H1 (cell line): ENCODE measurements at regions not wholly inside any gene's neighbourhood (a gene's known extent, or its start where the extent isn't known, plus 50 kb on each side); places are given as distances from the start of the nearest gene placed in this dataset.

Experiments
- CREB1 ChIP-seq: IDR thresholded peaks from 2 replicates; pipeline ENCODE4 v1.6.1; 2012; ENCODE audit warnings: inconsistent platforms
- GABPA ChIP-seq: IDR thresholded peaks from 2 replicates; pipeline ENCODE4 v1.6.1; 2011; ENCODE audit warnings: mild to moderate bottlenecking, low read length, moderate library complexity, borderline replicate concordance; ENCODE audit not compliant: insufficient read depth
- HDAC6 ChIP-seq: IDR thresholded peaks from one replicate; pipeline ENCODE4 v1.7.1; 2012; ENCODE audit warnings: low read depth, mild to moderate bottlenecking, inconsistent platforms, low read length, moderate library complexity
- NRF1 ChIP-seq: IDR thresholded peaks from 2 replicates; pipeline ENCODE4 v1.6.1; 2011; ENCODE audit warnings: mild to moderate bottlenecking, low read depth, low read length, improper control_type of control experiment
- YY1 ChIP-seq: IDR thresholded peaks from 2 replicates; pipeline ENCODE4 v1.6.1; 2011; ENCODE audit warnings: low read depth, mild to moderate bottlenecking, low read length
- TF ChIP-seq, protein P1 (sequence below), 3 experiments: IDR thresholded peaks; 1 replicate in 2 of 3; 2 replicates in 1 of 3; pipeline versions ENCODE4 v1.5.1 to v1.6.1; 2011; ENCODE audit warnings: low read length in 3 of 3, mild to moderate bottlenecking in 3 of 3, inconsistent platforms in 2 of 3, low read depth in 1 of 3, moderate library complexity in 1 of 3; ENCODE audit not compliant: insufficient read depth in 1 of 3; ENCODE audit errors: control extremely low read depth in 1 of 3

DNA sequence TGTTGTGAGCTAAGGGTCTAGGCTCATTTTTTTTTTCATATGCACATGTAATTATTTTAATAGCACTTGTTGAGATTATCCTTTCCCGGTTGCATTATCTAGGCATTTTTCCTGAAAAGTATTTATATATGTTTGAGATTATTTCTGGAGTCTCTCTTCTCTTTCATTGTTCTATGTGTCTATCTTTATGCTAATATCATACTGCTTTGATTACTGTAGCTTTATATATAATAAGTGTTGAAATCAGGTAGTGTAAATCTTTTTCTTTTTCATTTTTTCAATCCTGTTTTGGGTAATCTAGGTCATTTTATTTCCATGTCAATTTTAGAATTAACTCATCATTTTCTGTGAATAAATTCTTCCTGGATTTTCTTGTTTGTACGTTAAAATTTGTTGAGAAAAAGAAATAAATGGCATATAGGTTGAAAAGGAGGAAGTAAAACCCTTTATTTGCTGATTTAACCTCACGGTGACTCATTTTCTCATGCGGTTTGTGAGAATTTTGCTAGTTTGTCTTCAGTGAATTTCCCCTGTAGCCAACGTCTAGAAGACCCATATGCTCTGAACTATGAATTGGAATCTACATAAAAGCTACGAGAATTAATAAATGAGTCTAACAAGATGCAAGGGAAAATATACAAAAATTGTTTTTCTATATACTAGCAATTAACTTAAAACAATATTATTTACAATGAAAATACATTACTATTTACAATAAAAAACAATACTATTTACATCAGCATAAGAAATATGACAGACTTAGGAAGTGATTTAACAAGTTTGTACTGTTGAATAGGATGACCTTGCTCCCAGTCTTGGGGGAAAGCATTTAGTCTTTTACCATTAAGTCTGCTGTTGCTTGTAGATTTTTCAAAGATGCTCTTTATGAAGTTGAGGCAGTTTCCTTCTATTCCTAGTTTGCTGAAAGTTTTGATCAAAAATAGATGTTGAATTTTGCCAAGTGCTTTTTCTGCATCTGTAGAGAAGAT is 105.0 kb downstream of the SNAPC1 start:
- TF ChIP-seq YY1 (no peak), GABPA (no peak), CREB1 (no peak), NRF1 (no peak), HDAC6 (no peak)
- TF ChIP-seq, protein P1, sequence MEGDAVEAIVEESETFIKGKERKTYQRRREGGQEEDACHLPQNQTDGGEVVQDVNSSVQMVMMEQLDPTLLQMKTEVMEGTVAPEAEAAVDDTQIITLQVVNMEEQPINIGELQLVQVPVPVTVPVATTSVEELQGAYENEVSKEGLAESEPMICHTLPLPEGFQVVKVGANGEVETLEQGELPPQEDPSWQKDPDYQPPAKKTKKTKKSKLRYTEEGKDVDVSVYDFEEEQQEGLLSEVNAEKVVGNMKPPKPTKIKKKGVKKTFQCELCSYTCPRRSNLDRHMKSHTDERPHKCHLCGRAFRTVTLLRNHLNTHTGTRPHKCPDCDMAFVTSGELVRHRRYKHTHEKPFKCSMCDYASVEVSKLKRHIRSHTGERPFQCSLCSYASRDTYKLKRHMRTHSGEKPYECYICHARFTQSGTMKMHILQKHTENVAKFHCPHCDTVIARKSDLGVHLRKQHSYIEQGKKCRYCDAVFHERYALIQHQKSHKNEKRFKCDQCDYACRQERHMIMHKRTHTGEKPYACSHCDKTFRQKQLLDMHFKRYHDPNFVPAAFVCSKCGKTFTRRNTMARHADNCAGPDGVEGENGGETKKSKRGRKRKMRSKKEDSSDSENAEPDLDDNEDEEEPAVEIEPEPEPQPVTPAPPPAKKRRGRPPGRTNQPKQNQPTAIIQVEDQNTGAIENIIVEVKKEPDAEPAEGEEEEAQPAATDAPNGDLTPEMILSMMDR (IDR thresholded peaks at IDR 0.05; ENCODE audit: control extremely low read depth in 1 of 3, insufficient read depth in 1 of 3, low read depth in 1 of 3, low read length in 3 of 3) = no peak
